SK-N-DZ (cell line): ENCODE measurements at regions not wholly inside any gene's neighbourhood (a gene's known extent, or its start where the extent isn't known, plus 50 kb on each side); places are given as distances from the start of the nearest gene placed in this dataset.

Experiments
- small RNA-seq, 2 experiments: library from RNA; depleted of rRNA; stranded (forward); fragments of <200 nt; gene quantifications; one replicate each; pipeline ENCODE3, GENCODE V24; 2014

Small RNA genes in the stretch of these regions (small RNA-seq; reads per million reads assigned to genes)
- gene AC136428.2: 0 reads per million in 2 experiments
- gene ENPP7P13: 0 reads per million in 2 experiments
